ENCODE measurements at regions not wholly inside any gene's neighbourhood (a gene's known extent, or its start where the extent isn't known, plus 50 kb on each side); places are given as distances from the start of the nearest gene placed in this dataset.
A peak's percentile ranks its signal among the peaks of the same experiment; 100 is the strongest.
"Not testable (repeated sequence)": the region's sequence is repeated elsewhere in the genome, so short reads cannot be mapped to it uniquely, and the experiment has no call there.

- Histone ChIP-seq H3K4me3 (ENCODE audit: severe bottlenecking) (no peak overlapping the region), H3K27ac (ENCODE audit: poor library complexity, severe bottlenecking) (no peak overlapping the region), H3K36me3 (ENCODE audit: low read depth) (no peaks in the 10 kb centered on the region), H3K4me1 (ENCODE audit: insufficient read depth, poor library complexity, severe bottlenecking) (no peaks in the 10 kb centered on the region), H3K27me3 (ENCODE audit: insufficient read depth, poor library complexity, severe bottlenecking) (no peaks in the 10 kb centered on the region), H3K9me3 (ENCODE audit: severe bottlenecking) (no peaks in the 10 kb centered on the region)
- TF ChIP-seq CTCF (IDR thresholded peaks at IDR 0.05; ENCODE audit: poor library complexity, severe bottlenecking): no peak
- ATAC-seq (ENCODE audit: low read depth) (no peak), DNase-seq (ENCODE audit: low spot score) (no peak)
Observed at GRCh38 chrX:64662876-64663275, 267.6 kb upstream of the MTMR8 start.

GRCh38 chrX:64657229-64657628, 262.0 kb upstream of the MTMR8 start:
- DNase-seq (ENCODE audit: low spot score); ATAC-seq (ENCODE audit: low read depth); H3K36me3 ChIP-seq (ENCODE audit: low read depth); H3K4me1 ChIP-seq (ENCODE audit: insufficient read depth, poor library complexity, severe bottlenecking); H3K9me3 ChIP-seq (ENCODE audit: severe bottlenecking); H3K27ac ChIP-seq (ENCODE audit: poor library complexity, severe bottlenecking); H3K4me3 ChIP-seq (ENCODE audit: severe bottlenecking); H3K27me3 ChIP-seq (ENCODE audit: insufficient read depth, poor library complexity, severe bottlenecking): not testable (repeated sequence)

GRCh38 chrX:64642482-64642881, 247.2 kb upstream of the MTMR8 start:
- no peak overlapping the region for H3K27ac ChIP-seq (ENCODE audit: poor library complexity, severe bottlenecking)
- H3K36me3 ChIP-seq (ENCODE audit: low read depth): no peaks in the 10 kb centered on the region
- no peaks in the 10 kb centered on the region for H3K27me3 ChIP-seq (ENCODE audit: insufficient read depth, poor library complexity, severe bottlenecking)
- no peaks in the 10 kb centered on the region for H3K9me3 ChIP-seq (ENCODE audit: severe bottlenecking)
- ATAC-seq (ENCODE audit: low read depth): no peak
- DNase-seq (ENCODE audit: low spot score): no peak
- no peak overlapping the region for H3K4me3 ChIP-seq (ENCODE audit: severe bottlenecking)
- TF ChIP-seq CTCF (IDR thresholded peaks at IDR 0.05; ENCODE audit: poor library complexity, severe bottlenecking): peak; percentile 18
- H3K4me1 ChIP-seq (ENCODE audit: insufficient read depth, poor library complexity, severe bottlenecking): no peaks in the 10 kb centered on the region
